ENCODE measurements at regions not wholly inside any gene's neighbourhood (a gene's known extent, or its start where the extent isn't known, plus 50 kb on each side); places are given as distances from the start of the nearest gene placed in this dataset.

- Histone ChIP-seq H3K4me1 (ENCODE audit: control insufficient read depth, extremely low read depth, insufficient read depth, low read length) (no peaks in the 10 kb centered on the region), H3K9me1 (replicated peaks; ENCODE audit: control insufficient read depth, extremely low read depth, insufficient read depth, low read length) (no peaks in the 10 kb centered on the region), H3K9me3 (replicated peaks; ENCODE audit: control insufficient read depth, insufficient read depth, low read length) (no peaks in the 10 kb centered on the region), H3K4me2 (ENCODE audit: insufficient read depth, low read length) (no peak overlapping the region), H3K27ac (ENCODE audit: insufficient read depth, low read depth, low read length) (no peak overlapping the region), H4K20me1 (replicated peaks; ENCODE audit: control insufficient read depth, extremely low read depth, insufficient read depth, low read length) (no peaks in the 10 kb centered on the region), H3K36me3 (ENCODE audit: control insufficient read depth in 2 of 2, extremely low read depth in 1 of 2, insufficient read depth in 2 of 2, low read length in 2 of 2) (no peaks in the 10 kb centered on the region), H3K79me2 (ENCODE audit: control insufficient read depth, insufficient read depth, low read length) (no peaks in the 10 kb centered on the region), H3K9ac (replicated peaks; ENCODE audit: extremely low read depth, insufficient read depth, low read length) (no peak overlapping the region), H3K4me3 (replicated peaks in 1 of 3; ENCODE audit: insufficient read depth in 1 of 3, low read depth in 1 of 3, low read length in 3 of 3) (no peak overlapping the region), H2AFZ (ENCODE audit: low read depth, low read length) (no peak overlapping the region), H3K27me3 (ENCODE audit: control insufficient read depth in 2 of 2, insufficient read depth in 2 of 2, low read length in 2 of 2) (no peaks in the 10 kb centered on the region)
- no peak for TF ChIP-seq MAX (IDR thresholded peaks at IDR 0.05; ENCODE audit: insufficient read depth, insufficient read length)
- TF ChIP-seq GATA2 (IDR thresholded peaks at IDR 0.05; ENCODE audit: insufficient read depth, insufficient read length, low read depth, low read length) = no peak
- TF ChIP-seq EZH2 (IDR thresholded peaks at IDR 0.05; ENCODE audit: borderline replicate concordance, low read depth, low read length, severe bottlenecking) = no peak
- TF ChIP-seq FOS (IDR thresholded peaks at IDR 0.05; ENCODE audit: borderline replicate concordance, insufficient read depth, low read length) = no peak
- TF ChIP-seq POLR2AphosphoS5 (IDR thresholded peaks at IDR 0.05; ENCODE audit: insufficient read depth, low read depth, low read length) = no peak
- TF ChIP-seq JUN (IDR thresholded peaks at IDR 0.05; ENCODE audit: borderline replicate concordance, insufficient read depth, insufficient read length, low read depth) = no peak
- TF ChIP-seq, protein P1, sequence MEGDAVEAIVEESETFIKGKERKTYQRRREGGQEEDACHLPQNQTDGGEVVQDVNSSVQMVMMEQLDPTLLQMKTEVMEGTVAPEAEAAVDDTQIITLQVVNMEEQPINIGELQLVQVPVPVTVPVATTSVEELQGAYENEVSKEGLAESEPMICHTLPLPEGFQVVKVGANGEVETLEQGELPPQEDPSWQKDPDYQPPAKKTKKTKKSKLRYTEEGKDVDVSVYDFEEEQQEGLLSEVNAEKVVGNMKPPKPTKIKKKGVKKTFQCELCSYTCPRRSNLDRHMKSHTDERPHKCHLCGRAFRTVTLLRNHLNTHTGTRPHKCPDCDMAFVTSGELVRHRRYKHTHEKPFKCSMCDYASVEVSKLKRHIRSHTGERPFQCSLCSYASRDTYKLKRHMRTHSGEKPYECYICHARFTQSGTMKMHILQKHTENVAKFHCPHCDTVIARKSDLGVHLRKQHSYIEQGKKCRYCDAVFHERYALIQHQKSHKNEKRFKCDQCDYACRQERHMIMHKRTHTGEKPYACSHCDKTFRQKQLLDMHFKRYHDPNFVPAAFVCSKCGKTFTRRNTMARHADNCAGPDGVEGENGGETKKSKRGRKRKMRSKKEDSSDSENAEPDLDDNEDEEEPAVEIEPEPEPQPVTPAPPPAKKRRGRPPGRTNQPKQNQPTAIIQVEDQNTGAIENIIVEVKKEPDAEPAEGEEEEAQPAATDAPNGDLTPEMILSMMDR (IDR thresholded peaks at IDR 0.05; ENCODE audit: extremely low read depth in 1 of 2, insufficient read depth in 1 of 2, low read depth in 1 of 2, low read length in 2 of 2) = no peak
- no peak for TF ChIP-seq POLR2A (IDR thresholded peaks at IDR 0.05; ENCODE audit: low read depth, low read length)
- TF ChIP-seq MYC (IDR thresholded peaks at IDR 0.05; ENCODE audit: low read depth, low read length) = no peak
- POLR2A ChIA-PET = no interaction called here
- dilution Hi-C loops (cut with MboI; ENCODE audit: extremely low pct_ligation_motif_present, low sequenced_read_pairs) (no loop called here), intact Hi-C loops (cut with micrococcal nuclease) (no loop called here)
- DNase-seq (ENCODE audit: low read depth, low spot score) = no peak
- CTCF ChIA-PET = no interaction called here
- no peak for FAIRE-seq
- BruUV-seq (replicated peaks) = no TSS peak
Measured at GRCh38 chr3:68210635-68211034, 556.2 kb upstream of the SUCLG2 start.

Data from endothelial cell of umbilical vein (primary cell).